GM03348 (cell line): ENCODE measurements at regions not wholly inside any gene's neighbourhood (a gene's known extent, or its start where the extent isn't known, plus 50 kb on each side); places are given as distances from the start of the nearest gene placed in this dataset.

Experiments used
- DNase-seq: peaks from one replicate; pipeline ENCODE4 v3.0.0; 2012; ENCODE audit warnings: low spot score

DNA sequence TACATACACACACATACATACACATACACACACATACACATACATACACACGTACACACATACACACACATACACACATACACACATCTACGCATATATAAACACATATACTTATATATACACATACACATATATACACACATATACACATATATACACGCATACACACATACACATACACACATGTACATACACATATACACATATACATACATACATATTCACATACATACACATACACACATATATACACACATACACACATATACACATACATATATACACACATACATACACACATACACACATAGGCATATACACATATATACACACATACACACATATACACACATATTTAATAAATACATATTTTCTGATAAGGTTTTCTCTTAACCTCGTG lies 324.0 kb downstream of the RPS6KC1 start:
- no peak for DNase-seq

DNA sequence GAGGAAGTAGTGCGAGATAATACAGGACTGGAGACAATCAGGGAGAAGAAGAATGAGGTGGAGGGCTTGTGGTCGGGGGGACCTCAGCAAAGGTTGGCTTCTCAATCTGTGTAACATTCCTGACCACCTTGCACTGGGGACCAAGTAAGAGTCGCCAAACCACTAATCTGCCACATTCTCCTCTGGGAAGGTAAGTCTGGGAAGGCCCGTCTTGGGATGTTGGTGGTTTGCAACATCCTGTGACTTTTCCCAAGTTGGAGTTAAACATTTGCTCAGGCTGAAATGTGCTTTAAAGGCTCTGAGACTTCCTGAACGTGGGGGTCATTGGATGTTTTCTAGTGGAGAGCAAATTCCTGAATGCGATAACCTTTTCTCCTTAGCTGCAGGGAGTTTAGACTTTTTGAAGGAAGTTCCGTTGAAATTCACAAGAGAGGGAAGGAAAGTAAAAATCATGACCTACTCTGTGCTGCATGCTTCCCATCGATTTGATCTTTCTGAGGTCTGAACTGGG lies 325.9 kb downstream of the RPS6KC1 start:
- no peak for DNase-seq

DNA sequence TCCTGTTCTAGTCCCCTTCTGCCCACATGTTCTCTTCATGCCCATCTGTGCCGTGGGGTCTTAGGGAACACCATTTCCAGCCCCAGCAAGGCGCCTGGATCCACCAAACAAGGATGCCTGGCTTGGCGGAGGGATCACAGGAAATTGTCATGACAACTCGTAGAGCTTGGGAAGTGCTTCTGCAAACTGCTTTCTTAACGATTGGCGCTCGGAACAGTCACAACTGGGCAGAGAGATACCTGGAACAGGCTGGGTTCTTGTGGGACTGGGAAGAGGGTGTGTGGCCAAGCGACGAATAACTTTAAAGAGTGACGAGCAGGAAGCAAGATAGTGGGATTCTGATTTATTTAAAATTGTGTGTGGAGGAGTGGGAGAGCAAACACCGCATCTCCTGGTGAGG lies 329.8 kb downstream of the RPS6KC1 start:
- DNase-seq = no peak

DNA sequence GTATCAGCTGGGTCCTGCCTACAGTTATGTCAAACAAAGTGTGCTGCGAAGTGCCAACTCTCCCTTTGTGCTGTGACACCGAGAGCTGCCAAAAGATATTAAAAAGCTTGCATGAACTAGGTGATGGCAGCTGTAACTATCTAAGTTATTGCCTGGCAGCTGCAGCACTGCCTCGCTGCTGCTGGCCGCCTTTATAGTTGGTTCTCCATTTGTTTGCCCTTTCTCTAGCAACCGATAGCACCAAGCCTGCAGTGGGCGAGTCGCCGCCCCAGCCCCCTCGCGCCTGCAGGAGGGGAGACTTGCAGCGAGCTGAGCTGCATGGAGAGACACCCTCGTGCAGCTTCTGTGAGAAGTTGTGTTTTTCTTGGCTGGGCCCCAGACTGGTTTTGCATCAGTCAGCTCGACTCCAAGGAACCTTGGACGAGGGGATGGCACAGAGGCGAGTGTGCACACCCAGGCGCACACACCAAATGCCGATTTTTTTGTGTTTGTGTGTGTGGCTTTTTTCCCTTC lies 330.6 kb downstream of the RPS6KC1 start:
- DNase-seq = no peak

DNA sequence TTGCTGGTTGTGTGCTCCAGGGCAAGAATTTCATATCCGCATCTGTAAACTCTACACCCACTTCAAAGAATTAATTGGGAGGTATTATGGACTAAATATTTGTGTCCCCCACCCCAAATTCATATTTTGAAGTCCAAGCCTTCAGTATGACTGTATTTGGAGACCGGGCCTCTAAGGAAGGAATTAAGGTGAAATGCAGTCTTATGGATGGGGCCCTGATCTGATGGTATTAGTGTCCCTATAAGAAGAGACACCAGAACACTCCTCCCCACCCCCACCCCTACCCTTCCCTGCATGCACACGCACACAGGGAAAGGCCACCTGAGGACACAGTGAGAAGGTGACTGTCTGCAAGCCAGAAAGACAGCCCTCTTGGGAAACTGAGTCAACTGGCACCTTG lies 332.4 kb downstream of the RPS6KC1 start:
- no peak for DNase-seq

DNA sequence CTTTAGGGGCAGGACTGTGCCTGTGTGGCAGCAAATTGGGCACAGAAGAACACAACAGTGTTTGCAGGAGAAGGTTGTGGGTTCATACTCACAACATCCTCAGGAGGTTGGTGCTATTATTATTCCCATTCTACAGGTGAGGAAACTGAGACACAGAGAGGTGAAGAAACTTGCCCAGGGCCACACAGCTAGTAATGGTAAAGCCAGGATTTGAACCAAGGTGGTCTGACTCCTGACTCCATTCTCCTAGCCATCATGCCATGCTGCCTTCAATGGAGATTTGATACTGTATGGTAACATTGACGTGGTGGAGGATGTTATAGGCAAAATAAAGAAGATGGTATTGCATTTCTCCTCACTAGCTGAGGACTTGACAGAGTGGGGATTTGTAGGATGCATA lies 334.2 kb downstream of the RPS6KC1 start:
- no peak for DNase-seq

DNA sequence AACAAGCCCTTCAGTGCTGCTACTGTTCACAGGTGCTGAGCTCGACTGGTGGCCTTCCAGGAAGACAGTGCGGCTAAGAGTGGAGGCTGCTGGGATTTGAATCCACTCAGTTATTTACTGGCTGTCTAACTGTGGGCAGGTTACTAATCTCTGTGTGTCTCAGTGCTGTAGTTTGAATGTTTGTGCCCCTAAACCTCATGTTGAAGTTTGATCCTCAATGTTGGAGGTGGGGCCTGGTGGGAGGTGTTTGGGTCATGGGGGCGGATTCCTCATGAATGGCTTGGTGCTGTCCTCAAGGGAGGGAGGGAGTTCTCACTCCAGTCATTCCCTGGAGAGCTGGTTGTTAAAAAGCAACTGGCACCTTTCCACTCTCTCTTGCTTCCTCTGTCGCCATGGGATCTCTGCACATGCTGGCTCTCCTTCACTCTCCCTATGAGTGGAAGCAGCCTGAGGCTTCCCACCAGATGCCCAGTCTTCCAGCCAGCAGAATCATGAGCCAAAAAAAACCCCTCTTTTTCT lies 334.8 kb downstream of the RPS6KC1 start:
- DNase-seq = no peak

DNA sequence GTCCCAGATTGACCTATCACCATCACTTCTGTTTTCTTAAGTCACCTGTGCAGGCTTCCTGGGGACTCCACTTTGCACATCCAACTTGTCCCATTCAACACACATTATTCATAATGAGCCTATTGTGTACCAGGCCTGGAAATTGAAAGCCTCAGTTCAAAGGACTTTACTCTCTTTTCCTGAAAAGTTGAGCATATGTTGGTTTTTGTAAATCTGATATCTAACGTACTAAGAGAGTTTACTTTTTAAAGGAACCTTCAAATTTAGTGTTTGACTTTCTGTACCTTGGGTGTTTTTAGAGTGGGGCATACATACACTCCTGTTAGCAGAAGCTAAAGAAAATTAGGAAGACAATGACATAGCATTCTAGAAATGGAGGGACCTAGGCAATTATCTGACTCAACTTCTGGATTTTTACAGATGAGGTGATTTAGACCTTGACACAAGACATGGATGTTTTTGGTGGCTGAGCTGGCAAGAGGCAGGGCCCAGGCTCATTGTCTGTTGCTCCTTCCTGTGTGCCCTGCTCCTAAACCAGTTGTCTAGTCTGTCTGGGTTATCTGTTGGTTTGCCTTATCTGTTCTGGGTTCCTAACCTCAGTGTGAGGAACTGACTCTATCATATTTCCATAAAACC lies 336.5 kb downstream of the RPS6KC1 start:
- DNase-seq = no peak

DNA sequence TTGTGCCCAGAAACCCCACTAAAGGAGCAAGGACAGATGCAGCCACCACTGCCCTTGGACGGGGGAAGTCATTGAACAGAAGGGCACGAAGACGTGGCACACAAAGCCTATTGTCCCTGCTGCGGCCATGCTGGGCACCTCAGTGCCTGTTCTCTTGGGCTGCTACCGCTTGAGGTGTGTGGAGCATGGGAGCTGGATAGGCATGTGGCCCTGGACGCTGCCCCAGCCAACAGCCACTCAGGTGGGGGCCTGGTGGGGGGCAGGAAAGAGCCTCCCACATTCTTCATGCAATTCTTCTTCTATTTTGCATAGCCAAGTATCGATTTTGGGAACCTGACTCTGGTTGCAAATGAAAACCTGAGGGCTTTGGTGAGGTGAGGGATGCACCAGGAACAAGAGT lies 337.2 kb downstream of the RPS6KC1 start:
- no peak for DNase-seq

DNA sequence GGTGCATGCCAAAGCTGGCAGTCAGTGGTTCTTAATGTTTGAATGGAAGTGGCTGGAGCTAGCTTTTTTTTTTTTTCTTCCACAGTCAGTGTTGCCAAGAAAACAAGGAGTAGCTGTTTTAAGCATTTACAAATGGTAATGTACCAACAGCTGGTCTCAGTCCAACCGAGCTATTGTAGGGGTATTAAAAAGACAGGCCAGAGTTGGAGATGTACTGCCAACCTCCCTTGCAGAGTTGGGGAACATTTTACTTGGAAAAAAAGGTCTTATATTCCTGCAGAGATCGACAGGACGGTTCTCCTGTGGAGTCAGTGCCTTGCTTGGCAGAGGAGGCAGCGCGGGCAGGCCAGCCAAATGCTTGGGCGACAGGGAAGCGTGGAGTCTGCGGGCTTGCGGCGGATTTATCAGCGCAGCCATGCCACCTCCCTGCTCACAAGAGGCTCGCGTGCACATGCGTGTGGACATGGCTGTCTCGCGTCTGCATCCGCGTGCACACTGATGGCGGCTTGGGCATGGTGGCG lies 338.1 kb downstream of the RPS6KC1 start:
- no peak for DNase-seq

DNA sequence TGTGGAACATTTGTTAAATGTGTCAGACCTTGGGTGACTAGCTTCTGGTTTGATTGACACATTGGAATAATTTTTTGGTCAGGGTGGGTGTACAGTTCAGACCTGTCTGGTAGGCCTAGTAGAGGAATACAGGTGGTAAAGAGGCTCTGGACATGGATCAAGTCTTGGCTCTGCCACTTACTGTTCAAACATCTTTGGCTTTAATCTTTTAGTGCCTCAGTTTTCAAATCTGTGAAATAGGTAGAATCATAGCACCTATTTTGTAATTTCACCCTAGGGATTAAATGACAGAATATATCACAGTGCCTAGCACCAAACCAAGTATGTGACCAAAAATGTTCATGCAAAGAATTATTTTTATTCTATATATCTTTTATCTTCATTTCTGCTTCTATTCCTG lies 340.4 kb downstream of the RPS6KC1 start:
- no peak for DNase-seq

DNA sequence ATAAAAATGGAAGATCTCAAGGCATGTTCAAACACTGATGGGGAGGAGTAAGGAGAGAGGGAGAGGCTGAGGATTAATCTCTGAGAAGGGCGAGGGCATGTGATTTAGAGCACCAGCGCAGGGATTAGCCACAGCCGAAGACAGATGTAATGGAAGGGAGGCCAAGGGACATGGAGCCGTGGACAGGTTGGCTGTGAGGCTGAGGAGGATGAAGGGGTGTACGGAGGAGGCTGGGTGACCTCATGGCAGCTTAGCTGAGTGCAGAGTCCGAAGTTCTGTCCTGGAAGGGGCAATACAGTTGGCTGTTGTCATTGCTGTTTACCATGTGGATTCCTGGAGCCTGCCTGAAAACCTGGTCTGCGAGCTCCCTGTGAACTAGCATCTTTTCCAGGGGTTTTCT lies 342.8 kb downstream of the RPS6KC1 start:
- no peak for DNase-seq

DNA sequence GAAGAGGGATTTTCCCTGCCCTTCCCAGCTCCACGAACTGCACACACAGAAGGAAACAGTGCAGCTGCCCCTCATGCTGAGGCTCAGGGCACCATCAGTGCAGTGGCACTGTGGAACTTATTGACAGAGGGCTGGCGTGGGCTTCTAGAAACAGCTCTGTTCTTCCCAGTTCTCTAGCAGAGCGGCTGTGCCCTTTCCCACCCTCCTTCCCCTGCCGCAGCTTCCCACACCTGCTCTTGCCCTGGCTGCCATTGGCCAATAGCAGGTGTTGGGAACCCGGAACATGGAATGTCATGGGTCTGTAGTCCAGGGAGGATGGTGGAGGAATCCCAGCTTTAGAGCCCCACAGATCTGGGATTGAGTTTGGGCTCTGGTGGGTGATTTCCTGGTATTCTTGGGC lies 343.8 kb downstream of the RPS6KC1 start:
- no peak for DNase-seq

DNA sequence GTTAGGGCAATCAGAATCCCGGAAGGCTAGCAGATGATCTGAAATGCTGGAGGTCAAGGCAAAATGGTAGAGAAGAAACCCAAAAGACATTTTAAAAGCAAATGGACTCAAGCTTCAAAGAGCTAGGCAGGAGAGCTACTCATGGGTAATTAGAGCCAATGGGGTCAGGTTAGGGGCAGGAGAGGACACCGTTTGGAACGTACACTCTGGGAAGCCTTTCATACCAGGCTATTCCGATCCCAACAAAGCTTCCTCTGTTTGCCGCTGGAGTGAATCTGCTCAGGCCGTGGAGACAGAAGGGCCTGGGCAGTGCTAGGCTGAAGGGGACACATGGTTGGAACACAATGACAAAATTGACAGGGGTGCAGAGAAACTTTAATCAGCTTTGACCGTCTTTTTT lies 346.6 kb downstream of the RPS6KC1 start:
- no peak for DNase-seq

DNA sequence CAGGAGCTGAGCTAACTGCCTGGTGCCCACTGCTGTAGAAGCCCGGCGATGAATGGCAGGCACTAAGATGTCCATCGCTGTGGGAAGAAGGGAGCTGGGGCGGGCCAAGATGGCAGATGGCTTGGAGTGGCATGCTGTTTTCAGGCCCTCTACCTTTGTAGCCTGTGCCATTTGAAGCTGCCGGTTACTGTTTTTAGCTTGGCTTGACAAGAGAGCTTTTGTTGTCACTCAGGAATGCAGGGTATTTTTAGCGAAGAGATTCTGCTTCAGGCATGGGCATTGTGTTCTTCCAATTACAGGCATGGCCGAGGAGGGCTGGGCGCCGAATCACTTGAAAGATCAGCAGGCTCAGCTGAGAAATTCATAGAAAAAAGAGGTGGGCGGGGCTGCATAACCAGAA lies 348.7 kb downstream of the RPS6KC1 start:
- DNase-seq = no peak

DNA sequence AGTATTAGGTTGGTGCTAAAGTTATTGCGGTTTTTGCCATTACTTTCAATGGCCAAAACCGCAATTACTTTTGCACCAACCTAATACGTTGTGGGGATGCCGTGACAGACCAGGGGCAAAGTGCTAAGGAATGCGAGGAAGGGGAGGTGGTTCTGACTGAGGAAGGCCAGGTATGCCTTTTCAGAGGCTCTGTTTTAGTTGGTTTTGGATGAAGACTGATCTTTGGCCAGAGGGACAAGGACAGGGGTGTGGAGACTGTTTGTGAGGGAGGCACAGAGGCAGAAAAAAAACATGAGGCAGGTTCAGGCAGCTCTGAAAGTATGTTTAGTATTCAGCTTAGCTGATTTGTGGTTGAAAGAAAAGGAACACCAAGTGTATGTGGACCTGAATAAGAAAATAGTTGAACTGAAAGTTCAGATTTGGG lies 358.2 kb downstream of the RPS6KC1 start:
- DNase-seq = no peak

DNA sequence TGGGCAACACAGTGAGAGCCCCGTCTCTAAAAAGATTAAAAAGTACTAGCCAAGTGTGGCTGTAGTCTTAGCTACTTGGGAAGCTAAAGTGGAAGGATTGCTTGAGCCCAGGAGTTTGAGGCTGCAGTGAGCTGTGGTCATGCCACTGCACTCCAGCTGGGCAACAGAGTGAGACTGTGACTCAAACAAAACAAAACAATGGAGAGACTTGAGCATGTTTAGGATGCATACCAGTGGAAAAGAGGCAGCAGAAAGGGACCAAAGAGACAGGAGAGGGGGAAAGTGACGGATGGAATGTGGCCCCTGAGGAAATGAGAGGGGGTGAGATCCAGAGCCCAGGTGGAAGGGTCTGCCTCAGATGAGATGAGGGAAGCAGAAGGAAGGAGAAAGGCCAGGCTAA lies 358.9 kb downstream of the RPS6KC1 start:
- no peak for DNase-seq

DNA sequence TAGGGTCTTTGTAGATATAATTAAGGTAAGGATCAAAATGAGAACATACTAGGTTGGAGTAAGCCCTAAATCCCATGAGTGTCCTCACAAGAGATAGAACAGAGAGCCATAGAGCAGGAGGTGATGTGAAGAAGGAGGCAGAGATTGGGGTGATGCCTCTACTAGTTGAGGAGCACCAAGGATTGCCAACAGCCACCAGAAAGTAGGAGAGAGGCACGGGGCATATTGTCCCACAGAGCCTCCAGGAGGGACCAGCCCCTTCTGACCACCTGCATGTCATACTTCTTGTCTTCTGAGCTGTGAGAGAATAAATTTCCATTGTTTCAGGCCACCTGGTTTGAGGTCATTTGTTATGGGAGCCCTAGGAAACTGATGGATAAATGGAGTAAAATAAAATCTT lies 363.3 kb downstream of the RPS6KC1 start:
- no peak for DNase-seq

DNA sequence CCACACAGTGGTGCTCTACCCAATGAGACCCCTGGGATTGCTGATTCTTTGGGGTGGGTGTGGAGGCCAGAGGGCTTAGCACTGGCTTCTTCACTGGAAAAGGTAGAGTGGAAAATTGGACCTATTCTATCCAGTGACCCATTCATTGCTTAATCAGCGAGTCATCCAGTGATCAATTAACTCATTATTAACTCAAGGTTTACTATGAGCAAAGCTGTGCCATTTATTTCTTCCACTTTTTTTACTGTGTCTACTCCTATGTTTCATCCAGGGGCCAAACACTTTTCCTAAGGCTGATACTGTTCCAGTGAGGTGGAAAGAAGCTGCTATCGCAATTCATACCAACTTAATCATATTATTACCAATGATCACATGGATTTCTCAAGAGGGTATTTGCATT lies 363.9 kb downstream of the RPS6KC1 start:
- no peak for DNase-seq

DNA sequence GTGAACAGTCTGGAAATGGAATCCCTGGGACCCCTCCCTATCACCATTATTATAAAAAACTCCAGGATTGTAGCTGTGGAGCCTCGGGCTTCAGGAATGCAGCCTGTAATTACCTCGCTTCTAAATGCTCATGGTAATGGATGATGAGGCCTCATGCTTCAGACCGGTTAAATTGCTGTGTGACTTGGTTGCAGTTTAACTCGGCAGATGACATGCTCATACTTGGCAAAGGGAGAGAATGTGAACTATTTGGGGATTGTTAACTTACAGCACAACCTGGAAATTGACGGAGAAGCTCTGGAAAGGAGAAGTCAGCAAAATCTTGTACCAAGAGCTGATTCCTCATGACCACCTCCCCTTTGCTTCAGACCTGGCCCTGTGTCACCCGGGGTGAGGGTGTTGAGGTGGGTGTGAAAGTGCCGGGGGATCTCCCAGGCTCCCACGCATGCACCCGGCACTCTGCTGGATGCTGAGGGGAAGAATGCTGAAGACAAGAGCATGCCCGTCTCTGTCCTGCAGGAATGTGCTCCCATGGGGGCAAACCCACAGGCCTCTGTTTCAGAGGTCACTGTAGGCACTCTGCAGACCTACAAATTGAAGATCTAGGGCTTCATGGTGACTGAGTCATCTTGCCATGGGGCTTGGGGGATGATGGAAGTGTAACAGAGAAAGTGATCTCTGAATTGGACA lies 364.8 kb downstream of the RPS6KC1 start:
- DNase-seq = no peak

DNA sequence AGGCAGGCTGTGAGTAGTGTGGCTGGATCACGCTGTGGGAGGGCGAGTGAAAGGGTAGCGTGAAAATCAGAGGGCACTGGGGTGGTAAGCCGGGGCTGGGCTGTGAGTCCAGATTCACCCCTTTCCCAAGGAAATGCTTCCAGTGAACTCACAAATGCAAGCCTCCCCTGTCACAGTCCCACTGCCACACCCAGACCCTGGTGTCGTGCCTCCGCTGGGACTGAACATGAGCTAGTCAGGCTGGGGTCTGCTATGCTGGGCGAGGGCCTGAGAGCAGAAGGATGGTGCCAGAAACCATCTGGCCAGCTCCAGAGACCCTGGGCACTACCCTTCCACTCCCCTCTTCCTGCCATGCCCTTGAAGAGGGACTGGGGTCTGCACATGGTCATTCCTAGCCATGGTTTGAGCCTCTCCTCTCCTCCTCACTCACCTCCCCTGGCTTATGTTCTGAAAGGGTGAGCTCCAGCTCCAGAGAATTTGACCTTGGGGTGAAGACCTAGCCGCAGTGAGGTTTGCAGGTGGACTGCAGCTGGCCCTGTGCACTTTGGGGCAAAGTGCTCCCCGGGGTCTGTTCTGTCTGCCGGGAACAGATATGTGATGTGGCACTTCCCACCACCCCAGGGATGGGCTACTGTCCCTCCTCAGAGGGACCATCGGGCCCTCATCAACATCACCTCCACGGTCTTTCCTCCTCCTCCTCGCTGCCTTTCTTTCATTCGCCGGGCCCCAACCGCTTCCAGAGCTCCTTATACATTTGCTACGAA lies 365.6 kb downstream of the RPS6KC1 start:
- no peak for DNase-seq

DNA sequence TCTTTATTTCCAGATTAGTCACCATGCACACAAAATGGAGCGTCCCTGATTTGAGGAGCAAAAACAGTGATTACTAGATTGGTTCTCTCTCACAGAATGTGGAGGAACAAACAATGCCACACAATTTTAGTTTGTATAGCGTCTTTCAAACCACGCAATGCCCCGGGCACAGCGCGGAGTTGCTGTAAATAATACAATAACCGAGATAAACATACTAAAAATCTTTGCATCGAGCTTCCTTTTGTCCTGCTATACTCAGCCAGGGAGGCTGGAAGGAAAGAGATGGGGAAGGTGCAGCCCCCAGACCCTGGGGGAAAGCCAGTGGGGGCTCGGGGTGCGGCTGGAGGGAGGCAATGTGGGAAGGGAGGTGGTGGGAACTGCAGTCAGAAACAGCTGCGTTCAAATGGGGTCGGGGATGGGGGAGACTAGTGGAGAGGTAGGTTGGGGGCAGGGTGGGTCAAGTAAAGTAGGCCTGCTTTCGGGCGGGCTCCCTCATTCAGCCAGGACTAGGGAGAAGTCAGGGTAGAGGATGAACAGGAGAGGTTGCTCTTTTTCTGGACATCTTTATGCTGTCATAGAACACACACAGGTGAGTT lies 366.3 kb downstream of the RPS6KC1 start:
- DNase-seq = no peak
